Fibroblast of skin of right biceps (primary cell): ENCODE measurements at regions not wholly inside any gene's neighbourhood (a gene's known extent, or its start where the extent isn't known, plus 50 kb on each side); places are given as distances from the start of the nearest gene placed in this dataset.

ENCODE experiments used
- DNase-seq: peaks from one replicate; pipeline ENCODE4 v3.0.0-alpha.2; 2013

DNA sequence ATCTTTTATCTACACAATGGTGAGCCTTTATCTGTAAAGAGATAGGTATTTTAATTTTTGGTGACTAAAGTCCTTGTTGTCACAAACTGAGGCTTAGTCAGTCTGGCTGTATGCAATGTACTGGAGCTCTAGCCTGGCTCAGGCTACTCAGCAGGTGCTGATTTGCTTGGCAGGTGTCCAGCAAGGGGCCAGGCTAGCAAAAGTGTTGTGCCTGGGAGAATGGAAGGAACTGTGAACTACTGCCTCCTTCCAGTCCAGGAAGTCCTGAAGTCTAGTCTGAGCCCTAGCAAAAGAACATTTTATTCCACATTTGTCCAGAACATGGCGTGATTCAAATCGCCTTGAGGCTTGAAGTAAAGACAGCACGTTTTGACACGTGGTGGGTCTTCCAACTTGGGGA lies 260.5 kb downstream of the CCDC85A start:
- DNase-seq, result no peak

DNA sequence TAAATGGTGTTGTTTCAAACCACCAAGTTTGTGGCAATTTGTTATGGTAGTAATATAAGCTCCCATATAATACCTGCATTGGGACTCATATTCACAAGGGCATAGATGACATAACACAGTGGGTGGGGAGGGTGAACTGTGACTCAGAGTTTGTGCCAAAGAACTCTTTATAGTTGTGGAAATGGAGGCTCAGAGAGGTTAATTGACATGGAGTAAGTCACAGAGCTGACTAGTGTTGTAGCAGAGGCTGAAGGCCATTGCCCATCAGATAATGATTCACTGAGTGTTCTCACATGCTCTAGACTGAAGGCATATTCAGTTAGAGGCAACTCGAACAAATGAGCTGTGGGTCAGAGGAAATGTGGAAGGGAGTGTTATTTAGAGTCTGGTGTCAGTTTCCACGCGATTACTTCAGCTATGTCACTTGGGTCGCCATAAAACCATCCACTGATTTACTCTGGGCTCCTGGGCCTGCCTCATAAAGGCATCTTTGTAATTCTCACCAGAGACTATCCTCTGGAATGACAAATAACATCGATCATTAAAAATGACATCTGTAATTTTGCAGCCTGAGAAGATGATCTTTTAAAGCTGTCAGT lies 264.7 kb downstream of the CCDC85A start:
- peak; percentile 11 for DNase-seq

DNA sequence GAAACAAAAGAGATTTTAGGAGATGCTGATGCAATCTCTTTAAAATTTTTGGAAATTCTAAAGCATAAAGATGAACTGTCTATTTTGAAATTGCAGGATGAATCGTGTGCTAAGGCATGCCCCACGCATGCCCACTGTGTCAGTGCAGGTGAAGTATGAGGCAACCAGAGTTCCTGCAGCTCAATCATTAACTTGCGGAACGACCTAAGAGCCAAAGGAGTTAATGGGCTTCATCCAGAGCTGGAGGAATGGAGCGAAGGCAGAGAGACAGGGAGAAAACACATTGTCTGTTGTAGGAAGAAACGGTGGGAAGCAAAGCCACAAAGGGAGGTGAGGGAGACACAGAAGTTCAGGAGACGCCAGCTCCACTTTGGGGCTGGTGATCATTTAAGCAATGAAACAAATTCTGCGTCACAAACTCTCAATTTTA lies 265.2 kb downstream of the CCDC85A start:
- DNase-seq, result peak; percentile 51

DNA sequence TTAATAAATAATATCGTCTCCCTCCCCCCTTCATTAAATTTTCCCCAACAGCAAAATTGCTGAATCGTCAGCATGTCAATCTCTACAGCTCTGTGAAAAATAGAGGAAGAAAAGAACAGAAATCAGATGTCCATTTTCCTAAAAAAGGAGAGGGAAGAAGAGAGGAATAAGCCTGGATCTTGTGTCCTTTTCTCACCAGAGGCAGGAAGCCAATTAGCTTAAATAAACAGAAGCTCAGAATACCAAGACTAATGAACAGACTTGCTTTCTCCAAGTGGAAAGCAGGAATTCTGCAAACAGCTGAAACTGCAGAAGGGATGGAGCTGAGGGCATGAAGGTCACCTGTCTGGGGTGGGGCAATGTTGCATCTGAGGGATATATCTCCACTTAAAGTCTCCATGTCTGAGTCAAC lies 265.7 kb downstream of the CCDC85A start:
- no peak for DNase-seq

DNA sequence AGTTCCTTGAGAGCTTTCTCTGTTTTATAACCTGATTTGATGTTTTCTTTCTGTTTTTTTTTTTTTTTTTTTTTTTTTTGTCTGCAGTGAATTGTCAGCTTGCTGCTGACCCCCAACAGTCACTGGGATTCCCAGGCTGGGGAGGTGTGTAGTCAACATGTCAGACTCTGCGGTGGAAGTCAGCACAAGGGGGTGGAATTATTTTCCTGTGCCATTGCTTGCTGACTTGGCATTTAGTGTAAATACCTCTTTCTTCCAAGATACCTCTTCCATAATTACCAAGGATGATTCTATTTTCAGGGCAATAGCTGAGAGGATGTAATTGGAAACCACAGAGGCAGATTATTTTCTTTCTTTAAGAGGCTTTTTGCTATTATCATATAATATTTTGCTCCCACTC lies 266.3 kb downstream of the CCDC85A start:
- DNase-seq, result no peak

DNA sequence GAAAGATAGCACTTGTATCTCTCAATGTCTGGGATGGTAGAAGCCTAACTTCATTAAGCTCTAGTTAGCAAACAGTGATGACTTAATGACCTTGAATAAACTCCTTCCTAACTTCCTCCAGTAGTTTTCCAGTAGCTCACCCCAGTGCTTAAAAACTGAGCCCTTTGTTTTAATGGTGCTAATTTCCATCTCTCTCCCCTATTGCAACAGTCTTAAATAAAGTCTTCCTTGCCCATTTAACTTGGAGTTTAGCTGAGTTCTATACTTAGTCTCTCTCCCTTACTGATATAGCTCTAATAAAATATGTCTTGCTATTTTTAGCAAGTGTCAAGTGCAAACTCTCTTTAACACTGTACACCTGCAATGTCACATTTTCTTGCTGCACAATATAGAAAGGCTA lies 267.0 kb downstream of the CCDC85A start:
- DNase-seq, result no peak

DNA sequence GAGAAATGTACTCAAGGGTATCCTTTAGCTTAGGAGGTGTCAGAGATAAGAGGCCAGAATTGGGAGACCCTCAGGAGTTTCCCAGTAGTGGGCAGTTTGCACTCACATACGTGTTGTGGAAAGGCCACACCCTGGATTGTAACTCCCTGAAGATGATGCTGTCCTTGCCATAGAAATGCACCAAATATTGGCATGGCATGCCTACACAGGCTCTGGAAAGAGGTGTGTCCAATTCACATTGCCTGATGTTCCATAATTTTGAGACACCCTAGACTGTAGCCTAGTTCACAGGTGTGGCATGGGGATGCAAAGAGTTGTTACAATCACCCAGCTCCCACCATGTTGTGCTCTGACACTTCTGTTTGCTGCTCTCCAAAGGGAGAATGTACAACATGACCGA lies 271.9 kb downstream of the CCDC85A start:
- no peak for DNase-seq

DNA sequence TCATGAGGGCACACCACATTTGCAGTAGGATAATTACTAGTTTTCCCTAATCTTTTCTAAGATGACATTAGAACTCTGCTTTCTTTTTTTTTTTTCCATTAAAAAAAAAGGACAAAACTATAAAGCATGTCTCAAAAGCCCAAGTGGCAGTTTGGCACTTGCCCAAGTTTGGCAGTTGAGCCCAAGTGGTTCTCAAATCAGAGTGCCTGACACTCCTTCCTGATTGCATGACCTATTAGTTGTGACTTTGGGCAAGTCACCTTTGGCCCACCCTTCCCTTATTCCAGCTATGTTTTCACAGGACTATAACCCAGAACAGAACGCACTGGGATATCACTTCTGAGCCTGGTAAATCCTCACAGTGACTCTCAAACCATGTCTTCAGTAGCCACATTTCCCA lies 273.0 kb downstream of the CCDC85A start:
- no peak for DNase-seq

DNA sequence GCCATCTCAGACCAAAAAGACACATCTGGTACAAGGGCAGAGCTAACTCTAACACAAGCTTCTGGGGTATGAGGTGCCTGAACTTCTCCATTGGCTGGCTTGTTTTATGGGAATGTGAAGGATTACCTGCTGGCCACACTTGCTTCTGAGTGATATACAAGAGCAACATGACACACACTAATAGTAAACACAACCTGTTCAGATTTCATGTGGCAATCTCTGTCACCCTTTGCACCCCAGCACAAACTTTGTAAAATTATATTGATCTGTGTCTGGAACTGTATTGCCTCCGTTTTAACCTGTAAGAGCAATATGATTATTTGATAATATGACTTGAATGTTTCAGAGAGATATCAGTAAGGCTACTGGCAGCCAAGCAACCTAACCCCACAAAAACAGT lies 276.7 kb downstream of the CCDC85A start:
- no peak for DNase-seq

DNA sequence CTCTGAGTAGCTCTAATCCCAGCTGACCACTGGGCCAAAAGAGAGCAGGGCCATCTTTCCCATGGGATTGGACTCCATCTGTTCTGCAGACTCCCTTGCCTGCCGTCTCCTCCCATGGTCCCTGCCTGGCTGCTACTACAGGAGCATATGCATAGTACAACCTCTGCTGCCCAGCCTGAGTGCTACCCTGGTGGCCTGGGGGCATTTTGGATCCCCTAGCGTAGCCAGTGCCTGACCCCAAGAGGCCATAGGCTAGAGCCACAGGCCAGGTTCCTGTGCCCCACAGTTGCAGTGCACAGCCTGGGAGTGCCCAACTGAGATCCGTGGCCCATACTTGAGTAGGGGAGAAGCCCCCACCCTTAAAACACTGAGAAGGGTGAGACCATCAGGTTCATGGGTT lies 280.3 kb downstream of the CCDC85A start:
- no peak for DNase-seq

DNA sequence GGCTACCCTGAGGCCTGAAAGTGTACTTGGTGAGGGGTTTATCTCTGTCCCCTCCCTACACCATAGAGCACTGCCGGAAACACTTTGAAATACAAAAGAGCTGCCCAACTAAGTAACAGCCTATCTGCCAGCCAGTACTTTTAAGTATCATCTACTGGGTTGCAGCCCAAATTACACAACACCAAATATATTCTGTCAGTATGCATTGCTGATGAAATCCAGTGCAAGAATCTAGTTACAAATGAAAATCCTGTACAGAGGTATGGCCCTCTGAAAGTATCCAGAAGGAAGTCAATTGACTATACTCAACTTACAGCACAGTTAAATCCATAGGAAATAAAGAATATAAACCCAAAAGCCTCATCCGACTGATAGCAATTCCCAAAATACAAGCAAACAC lies 280.8 kb downstream of the CCDC85A start:
- DNase-seq, result peak; percentile 58

DNA sequence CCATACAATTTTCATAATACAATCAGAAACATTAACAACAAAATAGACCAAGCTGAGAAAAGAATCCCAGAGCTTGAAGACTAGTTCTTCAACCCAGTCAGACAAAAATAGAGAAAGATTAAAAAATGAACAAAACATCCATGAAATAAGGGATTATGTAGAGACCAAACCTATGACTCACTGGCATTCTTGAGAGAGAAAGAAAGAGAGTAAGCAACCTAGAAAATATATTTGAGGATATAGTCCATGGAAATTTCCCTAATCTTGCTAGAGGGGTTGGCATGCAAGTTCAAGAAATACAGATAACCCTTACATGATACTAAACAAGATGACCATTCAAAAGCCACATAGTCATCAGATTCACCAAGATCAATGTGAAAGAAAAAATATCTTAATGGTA lies 281.7 kb downstream of the CCDC85A start:
- DNase-seq, result peak; percentile 18

DNA sequence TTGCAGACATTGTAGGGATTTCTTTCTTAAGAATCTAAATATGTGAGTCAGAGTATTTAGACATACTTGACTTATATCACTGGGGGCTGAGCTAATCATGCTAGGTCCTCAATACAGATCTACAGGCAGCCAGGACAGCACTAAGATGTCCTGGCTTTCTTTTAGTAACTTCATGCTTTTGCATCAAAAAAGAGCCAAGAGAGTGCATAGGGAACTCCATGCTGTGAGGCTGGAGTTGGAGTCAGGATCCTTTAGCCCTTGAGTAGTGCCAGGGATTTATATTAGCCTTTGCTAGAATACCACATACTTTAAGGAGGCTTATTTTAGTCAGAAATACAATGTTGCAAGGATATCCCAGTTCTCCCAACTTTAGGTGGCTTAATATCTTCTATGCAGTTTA lies 289.7 kb downstream of the CCDC85A start:
- no peak for DNase-seq

DNA sequence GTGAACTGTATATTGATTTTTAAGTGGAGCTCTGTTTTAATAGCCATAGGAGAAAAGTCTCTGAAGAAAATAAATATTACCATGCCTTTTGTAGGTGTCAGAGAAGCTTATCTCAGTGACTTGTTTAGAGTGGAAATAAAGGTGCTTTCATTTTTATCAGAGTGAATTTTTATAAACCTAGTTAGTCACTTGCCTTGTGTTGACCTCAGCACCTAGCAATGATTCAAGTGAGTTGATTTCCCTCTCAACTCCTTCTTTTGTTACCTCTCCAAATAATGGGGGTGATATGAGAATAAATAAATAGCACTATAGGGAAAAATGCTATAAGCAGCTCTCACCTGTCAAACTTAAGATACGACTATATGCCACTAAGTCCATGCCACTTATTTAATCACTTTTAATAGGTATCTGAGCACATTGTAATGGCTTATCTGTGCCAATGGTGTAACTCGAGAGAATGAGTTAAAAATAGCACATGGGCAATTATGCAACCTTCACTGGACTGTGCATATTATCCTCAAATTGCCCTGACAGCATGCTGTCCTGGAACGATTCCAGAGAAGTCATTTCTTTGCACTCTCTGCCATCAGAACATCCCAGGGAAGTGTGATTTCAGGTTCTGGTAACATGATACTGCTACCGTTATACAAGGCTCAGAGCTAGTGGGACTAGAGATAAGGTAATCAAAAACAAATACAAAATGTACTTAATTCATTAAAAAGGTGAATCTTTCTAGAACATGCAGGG lies 290.8 kb downstream of the CCDC85A start:
- DNase-seq, result peak; percentile 61

DNA sequence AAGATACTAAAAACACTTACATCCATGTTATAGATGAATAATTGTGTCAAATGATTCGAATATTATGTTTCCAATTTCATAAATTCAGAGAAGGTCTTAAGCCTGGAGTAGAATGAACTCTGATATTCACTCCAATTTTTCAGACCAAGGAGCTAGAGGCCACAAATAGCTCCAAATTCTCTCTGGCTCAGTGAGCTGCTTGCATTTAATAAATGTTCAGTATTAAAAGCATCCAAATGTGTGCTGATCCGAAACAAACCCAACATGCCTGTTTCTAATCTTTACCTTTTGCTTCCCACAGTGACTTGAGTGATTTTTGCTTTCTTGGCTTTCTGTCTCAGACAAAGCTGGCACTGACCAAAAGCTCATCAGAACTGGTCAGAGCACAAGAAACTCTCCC lies 291.4 kb downstream of the CCDC85A start:
- no peak for DNase-seq

DNA sequence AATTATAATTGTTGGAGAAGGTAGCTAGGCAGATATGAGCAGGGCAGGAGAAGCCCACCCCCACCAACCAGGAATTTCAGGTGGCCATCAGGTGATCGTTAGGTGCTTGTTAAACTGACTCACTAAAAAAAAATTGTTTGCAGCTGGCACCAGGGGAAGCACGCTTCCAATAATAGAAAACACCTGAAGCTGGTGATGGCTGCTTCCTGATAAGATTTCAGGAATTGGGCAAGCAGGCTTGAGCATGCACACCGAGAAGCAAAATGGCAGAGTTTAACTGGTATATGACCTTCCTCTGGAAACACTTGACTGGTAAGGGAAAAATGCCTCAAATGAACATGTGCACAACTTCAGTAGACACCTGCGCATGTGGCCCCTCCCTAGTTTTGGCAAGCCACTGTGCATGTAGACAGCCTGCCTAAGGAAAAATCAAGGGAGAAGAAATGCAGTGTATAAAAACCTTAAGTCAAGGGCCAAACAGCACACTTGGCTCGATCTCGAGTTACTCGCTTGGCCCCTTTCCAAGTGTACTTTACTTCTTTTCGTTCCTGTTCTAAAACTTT lies 292.8 kb downstream of the CCDC85A start:
- DNase-seq, result no peak

DNA sequence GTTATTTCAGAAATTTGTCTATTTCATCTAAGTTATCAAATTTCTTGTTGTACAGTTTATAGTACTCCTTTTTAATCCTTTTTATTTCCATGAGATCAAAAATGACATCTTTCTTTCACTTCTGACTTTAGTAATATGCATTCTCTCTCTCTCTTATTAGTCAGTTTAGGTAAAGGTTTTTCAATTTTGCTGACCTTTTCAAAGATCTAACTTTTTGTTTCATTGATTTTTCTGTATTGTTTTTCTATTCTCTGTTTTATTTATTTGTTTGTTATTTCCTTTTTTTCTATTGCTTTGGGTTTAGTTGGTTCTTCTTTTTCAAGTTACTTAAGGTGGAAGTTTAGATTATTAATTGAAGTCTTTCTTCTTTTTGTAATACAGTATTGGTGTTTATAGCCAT lies 294.2 kb downstream of the CCDC85A start:
- no peak for DNase-seq

DNA sequence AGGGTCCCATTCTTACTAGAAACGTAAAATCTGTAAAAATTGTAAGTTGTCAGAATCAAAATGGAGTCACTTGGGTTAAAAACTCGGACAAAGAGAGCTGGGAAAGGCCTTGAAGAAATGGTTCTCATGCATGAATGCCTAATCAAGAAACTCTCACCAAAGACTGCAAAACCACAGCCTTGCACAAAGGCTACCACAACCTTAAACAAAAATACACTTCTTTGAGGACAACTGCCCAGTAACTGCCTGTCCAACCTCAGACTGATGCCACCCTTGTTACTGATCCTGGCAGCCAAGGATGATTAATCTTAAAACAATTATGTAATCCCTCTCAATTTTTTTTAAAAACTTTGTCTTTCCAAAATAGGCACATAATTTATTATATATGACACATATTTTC lies 299.3 kb downstream of the CCDC85A start:
- no peak for DNase-seq

DNA sequence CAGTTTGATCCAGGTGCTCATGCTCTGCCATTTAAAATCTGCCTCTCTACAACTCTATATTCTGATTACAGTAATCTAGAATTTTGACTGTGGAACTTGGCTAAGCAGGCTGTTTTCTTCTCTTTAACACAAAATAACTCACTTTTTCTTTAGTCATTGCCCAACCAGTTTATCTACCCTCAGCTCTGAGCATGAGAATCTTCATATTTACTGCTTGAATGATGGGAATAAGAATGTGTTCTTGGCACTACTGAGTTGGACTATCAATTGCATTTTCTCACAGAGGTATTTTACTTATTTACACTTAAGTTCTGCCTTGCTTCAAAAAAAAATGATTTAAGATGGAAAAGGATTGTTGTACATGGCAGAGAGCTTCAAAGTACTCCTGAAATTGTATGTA lies 301.1 kb downstream of the CCDC85A start:
- DNase-seq, result no peak

DNA sequence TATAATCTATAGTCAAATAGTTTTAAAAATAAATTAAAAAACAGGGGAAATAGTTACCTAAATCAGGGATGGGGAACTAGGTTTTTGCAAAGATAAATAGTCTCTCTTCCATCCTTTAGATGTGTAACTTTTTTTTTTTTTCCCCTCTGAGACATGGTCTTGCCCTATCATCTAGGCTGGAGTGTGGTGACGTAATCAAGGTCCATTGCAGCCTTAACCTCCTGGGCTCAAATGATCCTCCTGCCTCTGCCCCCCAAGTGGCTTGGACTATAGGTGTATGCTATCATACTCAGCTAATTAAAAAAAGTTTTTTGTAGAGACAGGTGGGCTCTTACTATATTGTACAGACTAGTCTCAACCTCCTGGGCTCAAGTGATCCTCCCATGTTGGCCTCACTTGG lies 316.5 kb downstream of the CCDC85A start:
- no peak for DNase-seq

DNA sequence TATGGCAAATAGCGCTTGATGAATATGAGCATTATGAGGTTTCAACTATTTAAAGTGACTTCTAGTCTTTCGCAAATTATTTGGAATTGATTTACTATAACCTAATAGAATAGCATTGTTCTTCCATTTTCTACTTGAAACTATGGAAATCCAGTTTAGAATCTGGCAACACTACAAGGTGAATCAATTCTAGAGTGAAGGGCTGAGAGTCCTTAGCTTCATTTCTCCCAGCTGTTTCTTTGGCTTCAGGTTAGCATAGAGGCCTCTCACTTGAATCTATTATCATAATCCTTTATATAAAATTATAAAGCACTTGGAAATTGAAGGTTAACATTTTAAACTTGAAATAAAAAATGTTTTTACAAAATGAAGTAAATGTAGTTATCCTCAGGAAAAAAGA lies 318.8 kb downstream of the CCDC85A start:
- no peak for DNase-seq

DNA sequence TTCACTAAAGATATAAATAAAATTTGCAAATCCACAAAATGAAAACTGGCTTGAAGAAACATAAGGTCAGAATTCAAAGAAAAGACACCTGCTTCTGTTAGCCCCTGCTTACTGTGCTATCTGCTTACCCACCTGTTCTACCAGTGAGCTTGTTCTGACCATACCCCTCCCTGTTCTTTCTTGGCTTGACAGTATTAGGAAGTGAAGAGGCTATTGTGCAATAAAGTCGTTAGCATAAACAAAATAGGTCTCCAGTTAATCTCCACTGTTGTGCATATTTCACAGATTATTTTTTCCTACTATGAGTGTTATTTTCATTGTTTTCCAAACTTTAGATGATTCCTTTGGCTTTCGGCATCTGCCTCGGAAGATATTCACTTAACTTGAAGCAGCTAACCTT lies 322.1 kb downstream of the CCDC85A start:
- DNase-seq, result no peak

DNA sequence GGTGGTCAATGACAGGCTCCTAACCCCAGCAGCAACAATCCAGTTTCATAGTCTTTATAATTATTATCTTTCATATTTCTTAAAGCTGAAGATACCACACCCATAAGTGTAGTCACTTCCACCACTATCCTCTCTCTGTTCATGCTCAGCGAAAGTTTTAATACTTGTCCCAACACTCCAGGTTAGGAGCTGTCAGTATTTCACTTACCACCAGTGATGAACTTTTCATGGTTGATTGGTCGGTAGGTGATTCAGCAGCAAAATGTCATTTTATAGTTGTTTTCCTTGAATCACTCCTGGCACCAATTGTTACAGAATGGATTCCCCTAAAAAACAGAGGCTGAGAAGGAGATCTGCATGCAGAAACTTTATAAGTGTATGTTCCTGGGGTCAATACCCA lies 324.9 kb downstream of the CCDC85A start:
- DNase-seq, result no peak

DNA sequence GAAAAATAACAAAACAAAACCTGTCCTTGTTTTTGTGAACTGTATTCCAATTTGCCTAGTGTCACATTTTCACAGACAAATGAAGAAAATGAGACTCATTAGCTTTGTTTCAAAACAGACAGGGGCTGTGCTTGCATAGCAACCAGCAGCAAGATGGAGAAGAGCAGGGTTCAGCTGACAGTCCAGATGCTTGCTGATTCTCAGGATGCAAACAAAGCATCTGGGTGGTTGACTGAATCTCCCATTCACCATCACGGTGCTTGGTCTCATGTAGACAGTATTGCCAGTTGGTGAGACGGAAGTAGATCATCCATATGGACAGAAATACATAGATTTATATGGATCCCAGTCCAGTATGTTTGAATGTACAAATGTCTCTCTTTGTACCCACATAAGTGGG lies 326.8 kb downstream of the CCDC85A start:
- DNase-seq, result no peak

DNA sequence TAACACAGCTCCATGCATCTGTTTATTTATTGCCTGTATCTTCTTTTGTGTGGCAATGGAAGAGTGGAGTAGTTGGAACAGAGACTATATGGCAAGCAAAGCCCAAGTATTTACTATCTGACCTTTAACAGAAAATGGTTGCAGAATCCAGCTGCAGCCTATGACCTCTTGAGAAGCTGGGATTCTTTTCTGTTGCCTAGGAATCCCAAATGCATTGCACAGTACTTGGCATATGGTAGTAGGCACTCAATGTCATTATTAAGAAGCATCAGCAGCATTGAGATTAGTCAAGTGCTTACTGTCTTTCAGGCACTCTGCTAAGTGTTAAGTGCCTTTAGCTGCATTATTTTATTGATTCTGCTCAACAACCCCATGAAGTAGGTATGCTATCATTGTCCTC lies 331.6 kb downstream of the CCDC85A start:
- DNase-seq, result no peak
